ENCODE measurements at regions not wholly inside any gene's neighbourhood (a gene's known extent, or its start where the extent isn't known, plus 50 kb on each side); places are given as distances from the start of the nearest gene placed in this dataset.
A peak's percentile ranks its signal among the peaks of the same experiment; 100 is the strongest.
"Not testable (repeated sequence)": the region's sequence is repeated elsewhere in the genome, so short reads cannot be mapped to it uniquely, and the experiment has no call there.

DNA sequence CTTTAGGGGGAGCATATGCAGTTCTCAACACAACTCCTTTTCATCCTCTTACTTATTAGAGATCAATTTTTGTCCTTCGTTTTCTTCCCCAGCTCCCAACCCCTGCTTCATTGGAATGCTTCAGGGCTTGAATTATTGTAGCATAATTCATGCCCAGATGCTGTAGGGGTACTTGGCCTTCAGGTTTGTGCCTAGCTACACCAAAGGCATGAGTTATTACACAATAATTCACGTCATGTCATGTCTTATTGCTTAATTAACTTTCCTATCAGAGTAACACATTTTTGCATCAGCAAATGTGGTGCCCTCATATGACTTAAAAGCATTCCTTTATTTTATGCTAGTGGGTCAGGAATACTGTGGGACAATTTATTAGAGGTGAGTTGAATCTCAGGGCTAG is 507.2 kb downstream of the NFIB start:
- Histone ChIP-seq H3K4me1 (ENCODE audit: low read depth) (no peaks in the 10 kb centered on the region), H3K27ac (no peak overlapping the region), H3K36me3 (no peaks in the 10 kb centered on the region), H3K9me3 (ENCODE audit: low read depth) (no peaks in the 10 kb centered on the region), H3K4me3 (no peak overlapping the region), H3K27me3 (no peaks in the 10 kb centered on the region)
- DNase-seq (ENCODE audit: low read depth in 1 of 2, low spot score in 1 of 2), result peak in 1 of 2 donors; percentile 74
- TF ChIP-seq, protein P1, sequence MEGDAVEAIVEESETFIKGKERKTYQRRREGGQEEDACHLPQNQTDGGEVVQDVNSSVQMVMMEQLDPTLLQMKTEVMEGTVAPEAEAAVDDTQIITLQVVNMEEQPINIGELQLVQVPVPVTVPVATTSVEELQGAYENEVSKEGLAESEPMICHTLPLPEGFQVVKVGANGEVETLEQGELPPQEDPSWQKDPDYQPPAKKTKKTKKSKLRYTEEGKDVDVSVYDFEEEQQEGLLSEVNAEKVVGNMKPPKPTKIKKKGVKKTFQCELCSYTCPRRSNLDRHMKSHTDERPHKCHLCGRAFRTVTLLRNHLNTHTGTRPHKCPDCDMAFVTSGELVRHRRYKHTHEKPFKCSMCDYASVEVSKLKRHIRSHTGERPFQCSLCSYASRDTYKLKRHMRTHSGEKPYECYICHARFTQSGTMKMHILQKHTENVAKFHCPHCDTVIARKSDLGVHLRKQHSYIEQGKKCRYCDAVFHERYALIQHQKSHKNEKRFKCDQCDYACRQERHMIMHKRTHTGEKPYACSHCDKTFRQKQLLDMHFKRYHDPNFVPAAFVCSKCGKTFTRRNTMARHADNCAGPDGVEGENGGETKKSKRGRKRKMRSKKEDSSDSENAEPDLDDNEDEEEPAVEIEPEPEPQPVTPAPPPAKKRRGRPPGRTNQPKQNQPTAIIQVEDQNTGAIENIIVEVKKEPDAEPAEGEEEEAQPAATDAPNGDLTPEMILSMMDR (IDR thresholded peaks at IDR 0.05; ENCODE audit: low read depth, low read length), result no peak

DNA sequence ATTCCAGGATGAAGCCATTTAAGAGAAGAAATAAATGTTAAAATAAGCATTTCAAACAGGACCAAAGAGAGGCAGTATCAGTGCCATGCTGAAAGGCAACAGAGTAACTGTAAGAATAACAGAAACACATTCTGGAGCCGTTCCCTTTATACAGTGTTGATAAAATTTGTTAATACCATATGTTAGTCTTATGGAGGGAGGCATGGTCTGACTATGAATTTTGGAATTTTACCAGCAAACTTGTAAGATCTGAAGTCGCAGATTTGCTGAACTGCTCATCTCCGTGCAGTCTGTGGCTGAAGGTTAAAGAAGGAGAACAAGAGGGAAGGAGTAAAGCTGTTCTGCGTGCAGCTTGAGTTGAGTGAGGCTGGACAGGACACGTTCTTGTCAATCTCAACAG is 508.4 kb downstream of the NFIB start:
- Histone ChIP-seq H3K9me3 (ENCODE audit: low read depth) (no peaks in the 10 kb centered on the region), H3K4me3 (no peak overlapping the region)
- TF ChIP-seq, protein P1 (IDR thresholded peaks at IDR 0.05; ENCODE audit: low read depth, low read length), result no peak

DNA sequence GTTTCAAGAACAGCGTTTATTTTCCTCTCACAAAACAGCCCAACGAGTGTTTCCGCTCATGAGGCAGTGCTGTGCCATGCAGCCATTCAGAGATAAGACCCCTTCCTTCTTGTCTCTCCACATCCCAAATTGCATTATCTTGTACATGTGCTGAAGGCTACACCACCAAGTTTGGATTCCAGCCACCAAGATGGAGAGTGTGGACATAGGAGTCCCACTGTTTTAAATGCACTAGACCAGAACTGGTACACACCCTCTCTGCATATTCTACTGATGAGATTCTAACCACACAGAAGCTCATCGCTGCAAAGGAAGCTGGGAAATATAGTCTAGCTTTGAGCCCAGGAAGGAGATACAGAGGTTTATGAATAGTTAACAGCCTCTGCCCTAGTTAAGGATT is 509.4 kb downstream of the NFIB start:
- peak in 1 of 2 donors; percentile 94 for DNase-seq (ENCODE audit: low read depth in 1 of 2, low spot score in 1 of 2)
- no peak overlapping the region for H3K27ac ChIP-seq
- H3K4me1 ChIP-seq (ENCODE audit: low read depth), result no peaks in the 10 kb centered on the region
- no peaks in the 10 kb centered on the region for H3K27me3 ChIP-seq
- no peaks in the 10 kb centered on the region for H3K9me3 ChIP-seq (ENCODE audit: low read depth)
- no peak overlapping the region for H3K4me3 ChIP-seq
- TF ChIP-seq, protein P1 (IDR thresholded peaks at IDR 0.05; ENCODE audit: low read depth, low read length), result no peak
- no peaks in the 10 kb centered on the region for H3K36me3 ChIP-seq

More for the DNA sequence above, 508.4 kb downstream of the NFIB start:
- H3K27me3 ChIP-seq, result no peaks in the 10 kb centered on the region
- H3K4me1 ChIP-seq (ENCODE audit: low read depth), result no peaks in the 10 kb centered on the region
- no peaks in the 10 kb centered on the region for H3K36me3 ChIP-seq
- H3K27ac ChIP-seq, result no peak overlapping the region
- peak in 1 of 2 donors; percentile 71 for DNase-seq (ENCODE audit: low read depth in 1 of 2, low spot score in 1 of 2)

DNA sequence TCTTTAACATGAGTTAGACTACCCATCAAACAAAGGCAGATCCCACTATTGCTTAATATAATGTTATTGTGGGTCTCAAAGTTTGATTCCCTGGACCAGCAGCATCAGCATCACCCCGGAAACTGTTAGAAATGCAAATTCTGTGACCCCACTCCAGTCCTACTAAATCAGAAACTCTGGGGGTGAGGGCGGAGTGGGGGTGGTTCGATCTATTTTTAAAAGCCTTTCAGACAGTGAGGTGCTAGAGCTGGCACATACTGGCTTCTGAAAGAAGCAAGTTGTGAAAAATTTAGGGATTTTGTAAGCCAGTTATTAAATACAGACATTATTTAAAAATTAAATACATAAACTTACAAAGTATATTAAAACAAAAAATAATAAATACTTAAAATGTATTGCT is 513.2 kb downstream of the NFIB start:
- no peak for DNase-seq (ENCODE audit: low read depth in 1 of 2, low spot score in 1 of 2)
- no peaks in the 10 kb centered on the region for H3K4me1 ChIP-seq (ENCODE audit: low read depth)
- no peak overlapping the region for H3K4me3 ChIP-seq
- H3K27me3 ChIP-seq, result no peaks in the 10 kb centered on the region
- TF ChIP-seq, protein P1 (IDR thresholded peaks at IDR 0.05; ENCODE audit: low read depth, low read length), result no peak
- no peaks in the 10 kb centered on the region for H3K9me3 ChIP-seq (ENCODE audit: low read depth)
- no peaks in the 10 kb centered on the region for H3K36me3 ChIP-seq
- no peak overlapping the region for H3K27ac ChIP-seq

DNA sequence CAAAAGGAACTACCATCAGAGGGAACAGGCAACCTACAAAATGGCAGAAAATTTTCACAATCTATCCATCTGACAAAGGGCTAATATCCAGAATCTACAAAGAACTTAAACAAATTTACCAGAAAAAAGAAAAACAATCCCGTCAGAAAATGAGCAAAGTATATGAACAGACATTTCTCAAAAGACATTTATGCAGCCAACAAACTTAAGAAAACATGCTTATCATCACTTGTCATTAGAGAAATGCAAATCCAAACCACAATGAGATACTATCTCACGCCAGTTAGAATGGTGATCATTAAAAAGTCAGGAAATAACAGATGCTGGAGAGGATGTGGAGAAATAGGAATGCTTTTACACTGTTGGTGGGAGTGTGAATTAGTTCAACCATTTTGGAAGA is 516.2 kb downstream of the NFIB start:
- not testable (repeated sequence) for H3K4me1 ChIP-seq (ENCODE audit: low read depth); H3K4me3 ChIP-seq; H3K27me3 ChIP-seq; H3K27ac ChIP-seq; H3K36me3 ChIP-seq; H3K9me3 ChIP-seq (ENCODE audit: low read depth)
- peak in 1 of 2 donors; percentile 32 for DNase-seq (ENCODE audit: low read depth in 1 of 2, low spot score in 1 of 2)

DNA sequence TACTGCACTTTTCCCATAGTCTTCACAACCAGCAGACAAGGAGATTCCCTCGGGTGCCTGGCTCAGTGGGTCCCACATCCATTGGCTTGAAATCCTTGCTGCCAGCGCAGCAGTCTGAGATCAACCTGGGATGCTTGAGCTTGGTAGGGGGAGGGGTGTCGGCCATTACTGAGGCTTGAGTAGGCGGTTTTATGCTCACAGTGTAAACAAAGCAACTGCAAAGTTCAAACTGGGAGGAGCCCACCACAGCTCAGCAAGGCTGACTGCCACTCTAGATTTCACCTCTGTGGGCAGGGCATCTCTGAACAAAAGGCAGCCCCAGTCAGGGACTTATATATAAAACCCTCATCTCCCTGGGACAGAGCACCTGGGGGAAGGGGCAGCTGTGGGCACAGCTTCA is 512.3 kb upstream of the MPDZ start:
- H3K27me3 ChIP-seq, result no peaks in the 10 kb centered on the region
- DNase-seq (ENCODE audit: low read depth in 1 of 2, low spot score in 1 of 2), result no peak
- TF ChIP-seq, protein P1 (IDR thresholded peaks at IDR 0.05; ENCODE audit: low read depth, low read length), result no peak
- H3K4me3 ChIP-seq, result no peak overlapping the region
- no peaks in the 10 kb centered on the region for H3K36me3 ChIP-seq
- peaks cover 14% of the 10 kb centered on the region for H3K4me1 ChIP-seq (ENCODE audit: low read depth)
- H3K9me3 ChIP-seq (ENCODE audit: low read depth), result no peaks in the 10 kb centered on the region
- no peak overlapping the region for H3K27ac ChIP-seq
